Hematopoietic multipotent progenitor cell treated with erythropoietin and hydrocortisone succinate and interleukin-3 and kit ligand, for 6 days (in vitro differentiated cells): ENCODE measurements at regions not wholly inside any gene's neighbourhood (a gene's known extent, or its start where the extent isn't known, plus 50 kb on each side); places are given as distances from the start of the nearest gene placed in this dataset.

Source experiments
- DNase-seq: peaks from one replicate; pipeline ENCODE4 v3.0.0-alpha.2; 2015

- DNase-seq: no peak
These were observed 804.6 kb upstream of the CXADR start for GRCh38 chr21:16708101-16708835.

DNA sequence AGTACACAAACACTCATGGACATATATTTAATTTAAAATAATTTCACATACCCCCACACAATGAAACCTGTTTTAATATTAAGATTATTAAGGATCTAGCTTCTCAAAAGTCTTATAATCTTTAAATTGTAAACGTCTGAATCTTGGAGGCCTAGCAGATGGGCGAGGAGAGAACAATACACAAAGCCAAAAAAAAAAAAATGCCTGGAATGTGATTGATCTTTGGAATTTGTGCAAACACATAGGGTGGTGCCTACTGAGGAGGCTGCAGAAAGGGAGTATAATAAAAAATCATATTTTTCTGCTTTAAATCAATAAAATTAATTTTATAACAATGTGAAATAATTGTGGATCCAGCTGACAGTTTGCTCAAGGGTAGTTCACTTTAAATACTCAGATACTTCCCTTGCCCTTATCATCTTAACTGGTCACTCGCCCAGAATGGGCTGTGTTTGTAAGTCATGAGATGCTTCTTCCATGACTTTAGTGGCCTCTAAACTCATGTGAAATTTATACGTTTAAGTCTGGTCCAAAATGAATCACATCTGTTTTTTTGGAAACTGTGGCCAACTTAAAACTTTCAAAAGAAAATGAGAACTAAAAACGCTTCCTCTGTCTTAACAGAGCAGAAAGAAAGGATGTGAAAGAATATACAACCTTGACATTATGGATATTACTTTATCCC, 802.8 kb upstream of the CXADR start:
- DNase-seq: no peak

DNA sequence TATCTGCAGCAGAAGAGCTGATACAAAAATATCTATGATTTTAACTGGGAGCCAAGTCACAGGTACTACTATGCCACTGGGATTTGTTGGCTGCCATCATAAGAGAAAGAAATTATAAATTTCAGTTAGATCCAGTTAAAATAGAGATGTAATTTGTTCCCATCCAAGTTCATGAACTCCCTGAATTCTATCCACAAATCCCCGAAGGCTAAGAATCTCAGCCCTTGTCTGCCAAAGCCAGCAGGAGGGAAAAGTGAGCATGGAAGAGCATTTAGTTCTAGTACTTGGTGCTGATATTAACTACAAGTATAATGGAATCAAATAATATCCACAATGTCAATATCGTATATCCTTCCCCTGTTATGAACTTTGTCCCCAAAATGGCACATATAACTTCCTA, 801.1 kb upstream of the CXADR start:
- DNase-seq: no peak

- DNase-seq: no peak
These were observed 799.3 kb upstream of the CXADR start for GRCh38 chr21:16713331-16714117.

DNA sequence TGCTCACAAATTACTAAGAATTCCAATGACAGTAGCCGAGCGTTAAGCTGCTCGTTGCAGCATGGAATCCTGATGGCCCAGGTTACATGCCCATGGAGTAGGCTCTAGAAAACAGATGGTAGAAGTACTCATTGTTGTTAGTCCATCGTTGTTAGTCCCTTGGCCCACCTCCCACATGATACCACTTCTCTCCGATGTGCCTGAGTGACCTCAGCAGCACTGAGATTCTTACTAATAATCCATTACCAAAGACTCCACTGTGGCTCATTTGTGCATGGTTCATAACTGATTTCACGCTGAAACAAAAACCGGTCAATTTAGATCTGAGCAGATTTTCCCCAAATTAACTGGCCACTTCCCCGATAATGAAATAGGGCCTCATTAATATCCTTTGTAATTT, 772.3 kb upstream of the CXADR start:
- DNase-seq: no peak

- DNase-seq: no peak
These were observed 771.6 kb upstream of the CXADR start for GRCh38 chr21:16741141-16741665.

GRCh38 chr21:16742131-16742641, 770.7 kb upstream of the CXADR start:
- DNase-seq: no peak

DNA sequence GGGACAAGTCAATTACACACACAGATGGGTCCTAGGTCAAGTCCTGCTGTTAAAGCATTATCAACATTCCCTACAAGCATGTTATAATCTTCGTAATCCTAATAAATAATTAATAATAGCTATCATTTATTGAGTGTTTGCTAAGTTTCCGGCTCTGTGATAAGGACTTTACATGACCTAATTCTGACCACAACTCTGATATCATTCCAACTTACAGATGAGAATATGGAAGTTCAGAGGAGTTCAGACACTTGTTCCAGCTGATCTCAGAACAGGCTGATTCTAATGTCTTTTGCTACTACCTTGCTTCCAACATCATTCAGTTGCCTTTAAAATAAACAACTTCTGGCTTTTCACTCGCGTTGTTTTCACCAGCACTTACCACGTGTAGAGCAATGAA, 770.1 kb upstream of the CXADR start:
- no peak for DNase-seq

- DNase-seq: no peak
These were observed 769.5 kb upstream of the CXADR start for GRCh38 chr21:16743317-16743716.

- no peak for DNase-seq
These were observed 761.9 kb upstream of the CXADR start for GRCh38 chr21:16750926-16751325.

GRCh38 chr21:16751695-16752474, 761.0 kb upstream of the CXADR start:
- no peak for DNase-seq

- no peak for DNase-seq
These were observed 760.4 kb upstream of the CXADR start for GRCh38 chr21:16752475-16752857.

DNA sequence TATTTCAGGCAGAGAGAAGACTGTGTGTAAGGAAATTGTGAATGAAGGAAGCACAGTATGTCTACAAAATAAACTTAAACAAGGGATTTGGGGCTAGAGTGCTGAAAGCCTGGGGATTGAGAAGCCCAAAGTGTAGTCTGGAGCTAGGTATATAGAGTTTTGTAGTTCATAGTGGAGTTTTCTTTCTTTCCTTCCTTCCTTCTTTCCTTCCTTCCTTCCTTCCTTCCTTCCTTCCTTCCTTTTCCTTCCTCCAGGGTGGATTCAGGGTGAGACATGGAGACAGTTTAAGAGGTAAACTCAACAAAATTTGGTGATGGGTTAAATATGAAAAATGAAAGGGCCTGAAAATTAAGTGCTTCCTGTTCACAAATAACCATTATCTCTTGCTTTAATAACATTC, 757.8 kb upstream of the CXADR start:
- no peak for DNase-seq

- DNase-seq: no peak
These were observed 745.6 kb upstream of the CXADR start for GRCh38 chr21:16767201-16767600.

DNA sequence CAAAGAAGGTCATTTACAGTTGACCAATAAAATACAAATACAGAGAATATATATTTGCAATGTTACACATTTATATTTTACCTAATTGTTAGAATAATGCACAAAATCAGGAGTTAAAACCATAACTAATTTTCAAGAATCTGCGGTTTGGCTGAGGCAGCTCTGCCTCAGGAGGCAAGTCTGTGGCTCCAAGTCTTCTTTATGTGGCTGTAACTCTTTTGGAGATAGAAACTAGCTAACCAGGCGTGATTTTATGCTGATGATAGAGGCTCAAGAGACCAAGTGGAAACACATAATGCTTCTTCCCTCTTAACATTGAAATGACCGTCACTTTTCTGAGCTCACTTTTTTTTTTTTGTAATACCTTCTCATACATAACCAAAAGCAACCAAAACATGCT, 744.7 kb upstream of the CXADR start:
- no peak for DNase-seq

- no peak for DNase-seq
These were observed 742.6 kb upstream of the CXADR start for GRCh38 chr21:16770266-16770665.

- DNase-seq: no peak
These were observed 739.6 kb upstream of the CXADR start for GRCh38 chr21:16773206-16773605.

GRCh38 chr21:16775076-16775475, 737.8 kb upstream of the CXADR start:
- DNase-seq: no peak

GRCh38 chr21:16777041-16777720, 735.7 kb upstream of the CXADR start:
- DNase-seq: no peak

GRCh38 chr21:16788584-16788983, 724.3 kb upstream of the CXADR start:
- DNase-seq: no peak

DNA sequence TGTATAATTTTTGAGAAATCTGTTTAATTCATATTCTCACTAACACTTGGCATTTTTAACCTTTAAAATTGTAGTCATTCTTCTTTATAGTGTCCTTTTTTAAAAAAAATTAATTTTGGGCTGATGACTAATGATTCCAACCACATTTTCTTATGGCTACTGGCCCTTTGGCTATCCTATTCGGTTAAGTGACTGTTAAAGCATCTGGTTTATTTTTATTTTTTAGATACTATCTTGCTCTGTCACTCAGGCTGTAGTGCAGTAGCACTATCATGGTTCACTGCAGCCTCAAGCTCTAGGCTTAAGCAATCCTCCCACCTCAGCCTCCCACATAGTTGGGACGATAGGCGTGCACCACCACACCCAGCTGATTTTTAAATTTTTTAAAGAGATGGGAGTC, 723.2 kb upstream of the CXADR start:
- no peak for DNase-seq

- no peak for DNase-seq
These were observed 720.7 kb upstream of the CXADR start for GRCh38 chr21:16792101-16792500.
